ENCODE measurements at regions not wholly inside any gene's neighbourhood (a gene's known extent, or its start where the extent isn't known, plus 50 kb on each side); places are given as distances from the start of the nearest gene placed in this dataset.

DNA sequence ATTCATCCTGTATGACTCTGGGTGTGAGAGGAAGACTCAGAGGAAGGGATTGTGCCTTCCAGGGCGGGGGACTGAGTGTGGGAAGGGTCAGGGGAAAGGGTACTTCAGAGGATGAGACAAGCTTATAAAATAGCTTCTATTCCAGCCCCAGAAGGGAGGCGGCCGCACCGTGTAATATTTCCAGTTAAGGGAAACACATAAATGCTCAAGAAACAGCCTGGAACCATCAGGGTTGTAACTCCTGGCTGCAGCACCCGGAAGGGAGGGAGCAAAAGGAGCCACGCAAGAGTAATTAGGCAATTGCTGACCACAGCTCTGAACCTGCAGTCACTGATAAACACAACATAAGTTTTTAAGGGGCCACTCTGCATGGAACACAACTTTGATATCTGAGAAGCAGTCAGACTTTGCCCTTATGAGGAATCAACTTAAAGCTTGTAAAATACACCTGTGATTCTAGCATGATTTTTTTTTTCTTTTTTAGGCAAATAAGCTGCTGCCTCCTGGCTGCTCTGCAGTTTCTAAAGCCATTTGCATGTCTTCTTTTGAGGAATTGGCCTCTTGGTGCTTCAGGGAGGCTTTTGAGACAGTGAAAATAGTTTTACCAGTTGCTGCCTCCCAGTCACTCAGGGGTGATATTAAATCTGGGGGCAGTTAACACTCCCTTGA, 382.7 kb downstream of the ENC1 start:
- DNase-seq (ENCODE audit: low spot score) = no peak

DNA sequence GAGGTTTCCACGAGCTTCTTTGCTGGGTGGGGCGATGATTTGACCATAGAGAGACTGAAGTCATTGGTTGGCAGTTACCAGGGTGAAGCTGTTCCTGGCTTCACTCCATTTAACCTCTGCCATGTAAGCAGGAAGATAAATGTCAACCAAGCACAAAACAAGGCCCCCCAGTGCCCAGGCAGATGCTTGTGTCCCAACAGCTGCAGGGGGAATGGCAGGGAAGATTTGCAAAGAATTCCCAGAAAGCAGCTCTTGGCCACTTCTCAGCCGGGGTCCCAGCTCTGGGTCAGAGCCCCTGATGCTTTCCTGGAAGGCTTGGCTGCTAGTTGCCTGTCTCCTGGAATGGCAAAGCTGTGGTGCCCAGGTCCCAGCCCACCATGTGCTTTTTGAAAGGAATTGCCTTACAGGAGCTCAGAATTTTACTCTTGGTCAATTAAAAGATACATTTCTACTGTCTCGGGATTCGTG, 383.4 kb downstream of the ENC1 start:
- no peak for DNase-seq (ENCODE audit: low spot score)

- no peak for DNase-seq (ENCODE audit: low spot score)
Measured at GRCh38 chr5:74255692-74256392, 384.7 kb downstream of the ENC1 start.

- no peak for DNase-seq (ENCODE audit: low spot score)
Measured at GRCh38 chr5:74254257-74254656, 386.3 kb downstream of the ENC1 start.

GRCh38 chr5:74252044-74252443, 388.5 kb downstream of the ENC1 start:
- no peak for DNase-seq (ENCODE audit: low spot score)

- DNase-seq (ENCODE audit: low spot score) = no peak
Measured at GRCh38 chr5:74251141-74252035, 389.1 kb downstream of the ENC1 start.

- no peak for DNase-seq (ENCODE audit: low spot score)
Measured at GRCh38 chr5:74250304-74251102, 390.0 kb downstream of the ENC1 start.

- no peak for DNase-seq (ENCODE audit: low spot score)
Measured at GRCh38 chr5:74248576-74248975, 392.0 kb downstream of the ENC1 start.

- no peak for DNase-seq (ENCODE audit: low spot score)
Measured at GRCh38 chr5:74244406-74244805, 396.1 kb downstream of the ENC1 start.

DNA sequence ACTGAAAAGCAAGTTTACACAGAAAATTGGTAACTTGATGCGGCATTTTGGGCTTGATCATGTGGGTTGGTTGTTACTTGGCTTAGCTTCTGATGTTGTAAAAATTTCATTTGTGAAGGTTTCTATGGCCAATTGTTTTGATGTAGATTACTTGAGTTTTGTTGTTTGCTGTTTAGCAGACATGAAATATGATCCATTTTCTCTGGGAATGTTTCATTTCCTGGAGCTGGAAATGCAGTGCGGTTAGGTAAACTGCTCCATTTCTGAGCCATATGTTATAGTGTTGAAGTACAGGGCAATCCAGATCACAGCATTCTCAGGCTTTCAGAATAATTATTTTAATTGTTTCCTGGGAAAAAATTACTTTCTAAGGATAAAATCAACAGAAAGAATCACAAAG, 396.9 kb downstream of the ENC1 start:
- no peak for DNase-seq (ENCODE audit: low spot score)

DNA sequence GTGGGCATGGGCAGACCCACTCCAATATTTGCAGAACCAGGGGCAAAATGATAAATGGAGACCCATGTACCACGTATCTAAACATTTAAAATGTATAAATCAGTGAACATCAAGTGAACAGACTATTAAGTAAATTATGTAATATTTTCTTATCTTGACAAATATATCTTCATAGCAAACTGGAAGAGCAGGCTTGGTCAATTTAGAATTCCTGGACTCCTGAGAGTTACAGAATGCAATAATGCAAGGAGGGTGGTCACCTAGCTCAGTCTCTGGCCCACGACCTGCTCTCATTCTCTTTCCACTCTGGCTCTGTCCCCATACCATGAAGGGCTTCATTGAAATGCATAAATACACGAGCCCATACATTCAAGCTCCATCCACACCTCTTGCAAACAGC, 398.0 kb downstream of the ENC1 start:
- DNase-seq (ENCODE audit: low spot score) = no peak

GRCh38 chr5:74241751-74242140, 398.8 kb downstream of the ENC1 start:
- no peak for DNase-seq (ENCODE audit: low spot score)

GRCh38 chr5:74240783-74241750, 399.5 kb downstream of the ENC1 start:
- DNase-seq (ENCODE audit: low spot score) = no peak

GRCh38 chr5:74239261-74239660, 401.3 kb downstream of the ENC1 start:
- DNase-seq (ENCODE audit: low spot score) = no peak

GRCh38 chr5:74237571-74238145, 402.9 kb downstream of the ENC1 start:
- DNase-seq (ENCODE audit: low spot score) = no peak

GRCh38 chr5:74235552-74235951, 405.0 kb downstream of the ENC1 start:
- no peak for DNase-seq (ENCODE audit: low spot score)

GRCh38 chr5:74233571-74233970, 407.0 kb downstream of the ENC1 start:
- DNase-seq (ENCODE audit: low spot score) = no peak

- no peak for DNase-seq (ENCODE audit: low spot score)
Measured at GRCh38 chr5:74233091-74233490, 407.4 kb downstream of the ENC1 start.

DNA sequence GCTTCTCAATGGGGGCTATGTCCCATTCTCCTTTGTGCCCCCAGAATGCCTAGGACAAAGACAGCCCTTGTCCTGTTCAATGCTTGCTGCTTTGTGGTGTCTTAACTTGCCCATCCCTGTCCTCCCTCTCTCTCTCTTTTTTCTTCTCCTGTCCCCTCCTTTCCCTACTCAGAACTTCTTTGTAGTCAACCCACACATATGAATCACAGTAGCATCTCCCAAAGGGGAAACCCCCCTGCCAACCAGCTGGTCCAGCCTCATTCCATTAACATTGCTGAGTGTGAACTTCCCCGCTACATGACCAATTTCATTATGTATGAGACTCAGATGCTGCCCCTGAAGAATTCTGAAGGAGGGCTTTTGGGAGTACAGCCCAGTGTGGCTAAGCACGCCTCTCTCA, 408.3 kb downstream of the ENC1 start:
- DNase-seq (ENCODE audit: low spot score) = no peak

DNA sequence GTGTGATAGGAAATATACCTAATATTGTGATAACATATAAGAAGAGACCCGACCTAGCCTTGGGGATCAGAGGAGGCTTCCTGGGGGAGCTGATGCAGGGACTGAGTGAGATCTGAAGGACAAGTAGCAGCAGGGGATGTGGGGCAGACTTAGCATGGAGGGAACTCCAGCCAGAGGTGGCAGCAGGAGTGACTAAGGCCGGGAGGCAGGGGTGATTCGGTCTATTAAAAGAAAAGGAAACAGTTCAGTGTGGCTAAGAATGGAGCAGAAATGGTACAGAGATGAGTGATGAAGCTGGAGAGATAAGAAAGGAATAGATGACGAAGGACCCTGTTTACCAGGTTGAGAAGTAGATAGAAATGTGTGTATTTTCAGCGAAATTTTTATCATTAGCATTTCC, 408.8 kb downstream of the ENC1 start:
- DNase-seq (ENCODE audit: low spot score) = no peak

Measured in cerebellar cortex (tissue), 1 donor.